ENCODE measurements at regions not wholly inside any gene's neighbourhood (a gene's known extent, or its start where the extent isn't known, plus 50 kb on each side); places are given as distances from the start of the nearest gene placed in this dataset.

DNA sequence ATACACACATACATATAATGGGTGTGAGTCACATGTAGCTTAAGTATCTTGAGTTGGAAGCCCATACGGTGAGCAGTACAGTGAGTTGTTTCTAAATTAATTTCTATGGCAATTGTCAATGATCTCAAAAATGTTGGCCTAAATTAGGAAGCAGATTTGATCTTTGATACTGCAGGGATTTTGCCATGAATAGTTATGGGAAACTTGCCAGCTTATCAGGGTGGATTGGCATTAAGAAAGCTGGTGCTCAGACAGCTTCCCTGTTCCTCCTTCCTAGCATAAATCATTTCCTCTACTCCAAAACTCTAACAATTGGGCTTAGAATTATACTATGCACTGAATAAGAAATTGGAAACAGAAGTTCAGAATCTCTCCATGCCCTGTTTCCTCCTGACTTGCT lies 150.9 kb upstream of the FRMD6 start:
- peaks cover 0 to 35% (median 3%) of the 10 kb centered on the region in 12 donors for H3K9me3 ChIP-seq
- TF ChIP-seq, protein P1, sequence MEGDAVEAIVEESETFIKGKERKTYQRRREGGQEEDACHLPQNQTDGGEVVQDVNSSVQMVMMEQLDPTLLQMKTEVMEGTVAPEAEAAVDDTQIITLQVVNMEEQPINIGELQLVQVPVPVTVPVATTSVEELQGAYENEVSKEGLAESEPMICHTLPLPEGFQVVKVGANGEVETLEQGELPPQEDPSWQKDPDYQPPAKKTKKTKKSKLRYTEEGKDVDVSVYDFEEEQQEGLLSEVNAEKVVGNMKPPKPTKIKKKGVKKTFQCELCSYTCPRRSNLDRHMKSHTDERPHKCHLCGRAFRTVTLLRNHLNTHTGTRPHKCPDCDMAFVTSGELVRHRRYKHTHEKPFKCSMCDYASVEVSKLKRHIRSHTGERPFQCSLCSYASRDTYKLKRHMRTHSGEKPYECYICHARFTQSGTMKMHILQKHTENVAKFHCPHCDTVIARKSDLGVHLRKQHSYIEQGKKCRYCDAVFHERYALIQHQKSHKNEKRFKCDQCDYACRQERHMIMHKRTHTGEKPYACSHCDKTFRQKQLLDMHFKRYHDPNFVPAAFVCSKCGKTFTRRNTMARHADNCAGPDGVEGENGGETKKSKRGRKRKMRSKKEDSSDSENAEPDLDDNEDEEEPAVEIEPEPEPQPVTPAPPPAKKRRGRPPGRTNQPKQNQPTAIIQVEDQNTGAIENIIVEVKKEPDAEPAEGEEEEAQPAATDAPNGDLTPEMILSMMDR (IDR thresholded peaks at IDR 0.05): no peak
- TF ChIP-seq POLR2A (IDR thresholded peaks at IDR 0.05): no peak
- 71 to 80% (median 78%) methylated on average over 1 of the region's 1 CpG for WGBS, 4 donors

DNA sequence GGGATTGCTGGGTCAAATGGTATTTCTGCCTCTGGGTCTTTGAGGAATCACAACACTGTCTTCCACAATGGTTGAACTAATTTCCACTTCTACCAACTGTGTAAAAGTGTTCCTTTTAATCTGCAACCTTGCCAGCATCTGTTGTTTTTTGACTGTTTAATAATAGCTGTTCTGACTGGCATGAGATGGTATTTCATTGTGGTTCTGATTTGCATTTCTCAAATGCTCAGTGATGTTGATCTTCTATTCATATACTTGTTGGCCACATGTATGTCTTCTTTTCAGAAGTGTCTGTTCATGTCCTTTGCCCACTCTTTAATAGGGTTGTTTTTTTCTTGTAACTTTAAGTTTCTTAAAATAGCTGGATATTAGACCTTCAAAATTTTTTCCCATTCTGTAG lies 150.0 kb upstream of the FRMD6 start:
- Histone ChIP-seq H3K4me1 (no peaks in the 10 kb centered on the region), H3K36me3 (no peaks in the 10 kb centered on the region), H3K9me3 (peaks cover 0 to 26% (median 3%) of the 10 kb centered on the region in 12 donors), H3K4me3 (no peak overlapping the region), H3K27me3 (no peaks in the 10 kb centered on the region), H3K27ac (no peak overlapping the region)
- DNase-seq: no peak
- ATAC-seq: no peak
- TF ChIP-seq, protein P1 (IDR thresholded peaks at IDR 0.05): no peak
- no peak for TF ChIP-seq POLR2A (IDR thresholded peaks at IDR 0.05)
- intact Hi-C loops (cut with DNase I): no loop called here

More for the DNA sequence above, 150.9 kb upstream of the FRMD6 start:
- Histone ChIP-seq H3K4me1 (no peaks in the 10 kb centered on the region), H3K36me3 (no peaks in the 10 kb centered on the region), H3K27me3 (no peaks in the 10 kb centered on the region), H3K4me3 (no peak overlapping the region), H3K27ac (no peak overlapping the region)
- DNase-seq: no peak
- intact Hi-C loops (cut with DNase I): no loop called here
- ATAC-seq: no peak

DNA sequence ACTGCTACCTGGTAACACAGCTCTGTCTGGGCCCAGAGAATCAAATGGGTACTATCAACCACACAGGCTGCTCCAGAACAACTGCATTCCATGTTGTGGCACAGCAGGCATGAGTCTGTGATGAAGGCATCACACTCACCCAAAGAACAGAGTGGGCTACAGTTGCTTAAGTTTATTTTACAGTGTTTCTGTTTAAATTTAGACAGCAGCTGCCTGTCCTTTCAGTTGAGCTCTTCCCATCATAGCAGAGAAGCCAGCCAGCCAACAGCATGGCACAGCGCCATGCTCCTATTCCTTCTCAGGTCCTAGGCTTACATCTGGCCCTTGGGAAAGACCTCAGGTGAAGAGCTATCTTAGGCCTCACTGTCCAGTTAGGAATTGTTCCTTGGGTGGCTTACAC lies 147.0 kb upstream of the FRMD6 start:
- DNase-seq: no peak
- Histone ChIP-seq H3K27me3 (no peaks in the 10 kb centered on the region), H3K36me3 (no peaks in the 10 kb centered on the region), H3K4me3 (no peak overlapping the region), H3K9me3 (peaks cover 0 to 14% (median 0%) of the 10 kb centered on the region in 12 donors), H3K27ac (no peak overlapping the region), H3K4me1 (peaks cover 0 to 20% (median 12%) of the 10 kb centered on the region in 12 donors)
- no peak for TF ChIP-seq POLR2A (IDR thresholded peaks at IDR 0.05)
- TF ChIP-seq, protein P1 (IDR thresholded peaks at IDR 0.05): no peak
- intact Hi-C loops (cut with DNase I): loop anchor here in 1 of 10 donors (5.0 kb wide), 1 partner anchor 148 kb away; the partner anchor contains the start of gene FRMD6
- WGBS, 4 donors: 90 to 100% (median 96%) methylated on average over 1 of the region's 1 CpG
- no peak for ATAC-seq

DNA sequence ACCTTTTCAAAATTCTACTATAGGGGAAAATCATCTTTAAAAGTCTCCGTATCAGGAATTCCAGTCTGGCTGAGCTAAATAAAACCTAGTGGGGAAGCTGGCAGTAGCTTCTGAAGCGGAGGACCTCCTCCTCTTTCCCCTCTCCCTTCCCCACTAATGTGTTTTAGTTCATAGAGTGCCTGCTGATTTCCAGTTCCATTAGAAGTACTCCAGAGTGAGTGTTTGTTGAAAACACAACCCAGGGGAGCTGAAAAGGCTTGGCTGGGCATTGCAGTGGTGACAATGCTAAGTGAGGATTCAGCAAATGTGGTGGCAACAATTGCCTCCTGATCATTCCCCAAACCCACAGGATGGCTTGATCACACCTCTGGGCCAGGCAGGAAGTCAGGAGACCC lies 144.2 kb upstream of the FRMD6 start:
- Histone ChIP-seq H3K9me3 (peaks cover 0 to 4% (median 0%) of the 10 kb centered on the region in 12 donors), H3K27me3 (no peaks in the 10 kb centered on the region), H3K4me1 (peaks cover 0 to 20% (median 12%) of the 10 kb centered on the region in 12 donors), H3K27ac (peak overlapping the region in 8 of 12 donors; percentile 20 to 77 (median 52)), H3K4me3 (no peak overlapping the region), H3K36me3 (no peaks in the 10 kb centered on the region)
- ATAC-seq (peak in 2 of 4 donors; percentile 30 to 39), DNase-seq (no peak)
- WGBS, 4 donors: 29 to 46% (median 35%) methylated on average over 2 of the region's 2 CpGs
- intact Hi-C loops (cut with DNase I): loop anchor here in 1 of 10 donors (5.0 kb wide), 1 partner anchor 145 kb away; the partner anchor contains the start of gene FRMD6
- TF ChIP-seq, protein P1 (IDR thresholded peaks at IDR 0.05): no peak
- TF ChIP-seq POLR2A (IDR thresholded peaks at IDR 0.05): no peak

All from heart left ventricle (tissue), 16 donors.